ENCODE measurements at regions not wholly inside any gene's neighbourhood (a gene's known extent, or its start where the extent isn't known, plus 50 kb on each side); places are given as distances from the start of the nearest gene placed in this dataset.

DNA sequence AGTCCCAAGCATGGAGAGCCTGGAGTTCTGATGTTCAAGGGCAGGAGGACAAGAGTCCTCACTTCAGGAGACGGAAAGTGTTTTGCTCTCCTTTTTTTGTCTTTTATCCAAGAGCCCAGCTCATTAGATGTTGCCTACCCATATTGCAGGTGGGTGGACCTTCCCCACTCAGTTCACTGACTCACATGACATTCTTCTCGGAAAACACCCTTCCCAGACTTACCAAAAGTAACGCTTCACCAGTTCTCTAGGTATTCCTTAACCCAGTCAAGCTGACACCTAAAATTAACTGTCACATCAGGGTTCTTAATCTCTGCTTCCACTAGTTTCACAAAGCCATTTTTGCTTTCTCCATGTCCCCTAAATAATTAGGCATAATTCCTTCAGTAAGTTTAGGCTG, 2215.4 kb upstream of the PCDH20 start:
- no peak for TF ChIP-seq POLR2A (IDR thresholded peaks at IDR 0.05)
- TF ChIP-seq, protein P1, sequence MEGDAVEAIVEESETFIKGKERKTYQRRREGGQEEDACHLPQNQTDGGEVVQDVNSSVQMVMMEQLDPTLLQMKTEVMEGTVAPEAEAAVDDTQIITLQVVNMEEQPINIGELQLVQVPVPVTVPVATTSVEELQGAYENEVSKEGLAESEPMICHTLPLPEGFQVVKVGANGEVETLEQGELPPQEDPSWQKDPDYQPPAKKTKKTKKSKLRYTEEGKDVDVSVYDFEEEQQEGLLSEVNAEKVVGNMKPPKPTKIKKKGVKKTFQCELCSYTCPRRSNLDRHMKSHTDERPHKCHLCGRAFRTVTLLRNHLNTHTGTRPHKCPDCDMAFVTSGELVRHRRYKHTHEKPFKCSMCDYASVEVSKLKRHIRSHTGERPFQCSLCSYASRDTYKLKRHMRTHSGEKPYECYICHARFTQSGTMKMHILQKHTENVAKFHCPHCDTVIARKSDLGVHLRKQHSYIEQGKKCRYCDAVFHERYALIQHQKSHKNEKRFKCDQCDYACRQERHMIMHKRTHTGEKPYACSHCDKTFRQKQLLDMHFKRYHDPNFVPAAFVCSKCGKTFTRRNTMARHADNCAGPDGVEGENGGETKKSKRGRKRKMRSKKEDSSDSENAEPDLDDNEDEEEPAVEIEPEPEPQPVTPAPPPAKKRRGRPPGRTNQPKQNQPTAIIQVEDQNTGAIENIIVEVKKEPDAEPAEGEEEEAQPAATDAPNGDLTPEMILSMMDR (IDR thresholded peaks at IDR 0.05 in 4 of 5, conservative IDR thresholded peaks at IDR 0.05 in 1 of 5), result no peak

All from gastrocnemius medialis (tissue), 4 donors.